Kidney tubule cell (primary cell): ENCODE measurements at regions not wholly inside any gene's neighbourhood (a gene's known extent, or its start where the extent isn't known, plus 50 kb on each side); places are given as distances from the start of the nearest gene placed in this dataset.

Experiments used
- DNase-seq: peaks from one replicate; pipeline ENCODE4 v3.0.0-alpha.2; 2018; ENCODE audit warnings: low spot score

DNA sequence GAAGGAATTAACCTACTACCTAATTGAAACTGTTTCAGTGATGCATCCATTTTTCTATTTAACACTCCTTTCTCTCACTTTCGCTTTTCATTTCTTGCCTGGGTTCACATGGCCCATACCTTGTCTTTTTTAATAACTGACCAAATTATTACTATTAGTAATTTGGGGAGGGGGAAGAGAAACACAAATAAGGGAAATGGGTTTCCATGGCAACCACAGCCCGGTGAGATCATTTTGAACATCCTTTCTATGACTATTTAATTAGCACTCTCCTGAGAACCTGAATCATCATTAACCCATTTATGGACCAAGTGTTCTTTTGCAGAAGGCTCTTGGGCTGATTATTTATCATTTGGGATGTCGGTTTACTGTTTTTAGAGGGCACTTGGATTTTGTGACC is 628.2 kb upstream of the SALL1 start:
- DNase-seq: no peak

DNA sequence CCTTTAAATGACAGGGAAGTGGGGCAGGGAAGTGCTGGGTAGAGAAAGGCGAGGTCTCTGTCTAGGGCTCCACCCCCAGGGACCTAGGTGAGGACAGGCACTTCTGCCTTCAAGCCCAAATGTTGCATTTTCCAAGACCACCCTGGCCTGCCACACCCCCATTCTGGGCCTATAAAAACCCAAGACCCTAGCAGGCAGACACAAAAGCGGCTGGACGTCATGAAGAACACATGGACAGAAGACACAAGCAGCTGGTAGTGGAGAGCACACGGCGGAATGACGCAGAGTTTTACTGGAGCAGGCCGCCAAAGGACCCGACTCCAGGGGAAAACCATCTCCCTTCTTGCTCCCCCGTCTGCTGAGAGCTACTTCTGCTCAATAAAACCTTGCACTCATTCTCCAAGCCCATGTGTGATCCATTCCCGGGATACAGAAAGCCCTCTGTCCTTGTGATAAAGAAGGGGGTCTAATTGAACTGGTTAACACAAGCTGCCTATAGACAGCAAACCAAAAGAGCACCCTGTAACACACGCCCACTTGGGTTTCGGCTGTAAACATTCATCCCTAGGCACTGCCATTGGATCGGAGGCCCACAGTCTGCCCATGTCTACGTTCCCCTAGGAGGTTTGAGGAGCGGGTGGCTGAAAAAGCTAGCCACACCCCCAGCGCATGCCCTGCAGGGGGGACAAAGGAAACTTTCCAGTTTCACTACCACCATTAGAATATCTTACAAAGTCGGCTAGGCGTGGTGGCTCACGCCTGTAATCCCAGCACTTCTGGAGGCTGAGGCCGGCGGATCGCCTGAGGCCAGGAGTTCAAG is 622.2 kb upstream of the SALL1 start:
- no peak for DNase-seq

DNA sequence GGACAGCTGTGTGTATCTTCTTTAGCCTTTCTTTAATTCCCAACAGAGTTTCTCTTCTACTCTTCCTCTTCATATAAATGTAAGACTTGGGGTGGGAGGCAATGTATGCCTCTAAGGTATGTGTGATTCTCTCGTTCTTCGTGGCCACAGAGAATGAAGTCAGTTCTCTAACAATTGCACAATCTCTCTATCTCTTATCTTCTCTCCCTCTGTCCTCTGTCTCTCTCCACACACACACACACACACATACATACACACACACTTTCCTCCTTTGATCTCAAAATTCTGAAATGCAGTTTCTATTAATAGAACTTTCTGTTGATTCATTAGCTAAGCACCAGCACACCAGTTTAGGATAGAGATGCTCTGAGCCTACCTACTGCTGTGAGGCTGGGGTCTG is 615.7 kb upstream of the SALL1 start:
- no peak for DNase-seq

DNA sequence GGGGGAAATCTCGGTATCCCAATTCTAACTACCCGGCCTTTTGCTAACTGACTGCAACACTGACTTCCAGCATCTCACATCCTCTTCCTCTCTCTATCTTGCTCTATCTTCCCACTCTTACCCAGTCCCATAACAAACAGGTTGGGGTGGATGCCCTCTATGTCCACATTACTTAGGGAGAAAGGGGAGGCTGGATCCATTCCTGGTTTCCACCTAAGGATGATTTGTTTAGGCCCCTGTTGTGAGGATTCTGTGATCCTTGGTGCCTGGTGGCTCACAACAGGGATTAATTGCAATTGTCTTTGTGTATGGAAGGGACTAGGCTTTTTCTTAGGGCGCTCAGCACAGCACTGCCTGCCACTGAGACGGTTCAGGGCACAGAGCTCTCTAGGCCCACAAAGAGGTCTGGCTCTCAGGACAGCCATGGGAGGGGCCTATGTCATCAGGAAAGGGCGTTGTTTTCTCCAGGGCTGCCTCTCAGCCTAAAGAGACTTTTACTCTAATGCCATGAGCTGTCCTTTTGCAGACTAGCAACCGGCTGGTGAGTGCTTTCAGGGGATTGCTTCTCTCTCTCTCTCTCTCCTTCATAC is 612.1 kb upstream of the SALL1 start:
- DNase-seq: peak; percentile 51

DNA sequence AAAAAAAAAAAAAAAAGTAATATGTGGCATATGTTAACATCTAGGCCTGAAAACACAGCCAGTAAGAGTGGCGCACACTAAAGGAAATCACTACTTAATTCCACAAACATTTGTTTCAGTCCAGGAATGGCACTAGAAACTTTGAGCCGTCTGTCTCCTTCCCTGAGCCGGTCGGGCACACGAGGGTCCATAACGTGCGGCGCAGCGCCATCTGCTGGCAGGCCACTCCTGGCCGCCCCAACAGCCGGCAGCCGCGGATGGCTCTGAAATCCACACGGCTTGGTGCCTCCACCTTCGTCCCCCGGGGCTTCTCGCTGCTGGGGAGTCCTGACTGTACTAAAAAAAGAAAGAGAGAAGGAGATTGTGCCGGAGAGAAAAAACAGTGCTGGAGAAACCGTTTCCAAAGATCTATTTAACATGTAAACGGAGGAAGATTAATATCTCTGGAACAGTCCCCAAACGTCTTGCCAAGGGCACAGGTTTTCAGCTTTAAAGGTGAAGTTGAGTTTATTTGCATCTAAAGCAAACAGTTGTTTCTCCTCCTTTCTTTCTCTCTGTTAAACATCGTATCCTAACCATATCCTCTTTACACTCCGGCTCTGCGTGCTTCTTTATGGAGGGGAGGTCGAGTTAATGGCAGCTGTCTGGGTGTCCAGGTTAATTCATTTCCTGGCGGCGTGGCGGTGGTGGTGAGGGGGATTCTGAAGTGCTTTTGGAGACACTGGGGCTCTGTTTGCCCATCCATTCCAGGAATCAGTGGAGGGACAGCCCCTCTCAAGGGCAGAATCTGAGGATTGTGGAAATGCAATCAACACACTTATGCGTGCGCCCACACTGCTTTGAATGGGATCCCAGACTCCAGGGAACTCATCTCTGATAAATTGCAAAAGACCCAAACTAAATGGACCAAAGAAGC is 611.3 kb upstream of the SALL1 start:
- DNase-seq: peak; percentile 75

DNA sequence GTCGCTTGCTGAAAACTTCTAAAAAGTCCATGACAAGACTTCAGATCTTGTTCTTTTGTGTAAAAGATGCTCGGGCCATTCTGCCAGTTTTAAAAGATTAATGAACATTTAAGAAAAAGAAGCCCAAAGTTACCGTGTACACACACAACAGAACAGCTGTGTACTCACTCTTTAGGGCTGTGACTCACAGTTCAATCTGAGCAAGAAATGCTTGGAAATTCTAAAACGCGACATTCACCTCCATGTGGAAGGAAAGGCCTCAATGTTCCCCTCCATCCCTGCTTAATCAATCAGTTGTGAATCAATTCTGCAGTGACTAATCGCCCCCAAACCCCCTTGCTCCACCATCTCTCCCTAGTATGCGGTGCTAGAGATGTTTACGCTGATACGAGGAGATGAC is 609.9 kb upstream of the SALL1 start:
- DNase-seq: peak; percentile 5

DNA sequence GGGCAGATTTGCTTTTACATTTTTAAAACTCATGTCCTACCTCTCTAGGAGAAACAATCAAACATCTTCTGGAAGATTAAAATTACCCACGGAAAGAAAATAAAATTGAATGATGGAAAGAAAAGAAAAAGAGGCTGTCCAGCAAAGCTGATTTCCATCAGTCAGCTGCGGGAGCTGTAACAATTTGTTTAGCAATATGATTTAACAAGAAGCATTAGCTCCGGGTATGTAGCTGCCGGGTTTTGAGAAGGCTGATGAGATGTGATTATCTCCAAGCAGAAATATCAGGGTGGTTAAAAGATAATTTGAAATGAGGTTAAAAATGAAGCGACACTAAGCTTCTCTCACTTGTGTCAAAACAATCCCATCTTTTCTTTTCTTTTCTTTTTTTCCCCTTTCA is 608.9 kb upstream of the SALL1 start:
- no peak for DNase-seq

DNA sequence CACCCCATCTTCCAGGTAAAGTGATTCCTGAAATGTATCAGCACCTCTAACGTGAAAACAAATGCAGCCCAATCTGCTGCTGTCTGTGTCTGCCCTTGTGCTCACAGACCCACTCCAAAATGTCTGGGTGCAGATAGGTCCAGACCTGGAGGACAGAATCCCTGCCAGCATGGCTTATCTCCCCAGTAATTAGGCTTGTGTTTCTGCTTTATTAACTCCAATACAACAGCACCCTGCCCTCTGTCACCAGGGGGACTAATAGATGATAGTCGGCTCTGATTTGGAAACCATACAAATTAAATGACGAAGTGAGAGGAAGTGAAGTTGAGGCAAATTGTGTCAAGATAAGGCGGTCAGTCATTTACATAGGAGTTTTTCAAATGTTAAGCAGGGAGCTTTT is 608.3 kb upstream of the SALL1 start:
- DNase-seq: no peak

DNA sequence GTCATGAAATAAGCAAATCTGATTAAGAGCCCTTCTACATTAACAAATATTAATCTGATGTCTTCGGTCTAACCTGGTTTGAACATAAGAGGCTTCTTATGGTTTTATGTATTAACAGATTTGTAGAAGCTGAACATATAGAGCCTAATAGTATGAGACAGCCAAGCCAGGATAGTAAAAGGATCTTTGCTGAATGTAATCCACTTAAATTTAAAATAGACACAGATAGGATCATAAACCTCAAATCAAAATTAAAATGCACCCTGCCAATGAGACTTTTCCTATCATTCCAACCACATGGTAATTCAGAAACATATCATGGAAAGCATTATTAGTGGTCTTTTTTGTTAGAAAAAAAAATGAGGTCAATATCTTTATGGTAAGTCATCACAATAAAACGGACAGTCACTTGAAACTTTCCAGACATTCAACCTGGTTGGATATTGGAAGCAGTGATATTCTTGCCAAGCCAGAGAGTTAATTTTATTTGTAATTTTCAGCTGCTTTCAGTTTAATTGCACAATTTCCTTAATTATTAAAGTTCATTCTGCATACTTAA is 606.9 kb upstream of the SALL1 start:
- no peak for DNase-seq

DNA sequence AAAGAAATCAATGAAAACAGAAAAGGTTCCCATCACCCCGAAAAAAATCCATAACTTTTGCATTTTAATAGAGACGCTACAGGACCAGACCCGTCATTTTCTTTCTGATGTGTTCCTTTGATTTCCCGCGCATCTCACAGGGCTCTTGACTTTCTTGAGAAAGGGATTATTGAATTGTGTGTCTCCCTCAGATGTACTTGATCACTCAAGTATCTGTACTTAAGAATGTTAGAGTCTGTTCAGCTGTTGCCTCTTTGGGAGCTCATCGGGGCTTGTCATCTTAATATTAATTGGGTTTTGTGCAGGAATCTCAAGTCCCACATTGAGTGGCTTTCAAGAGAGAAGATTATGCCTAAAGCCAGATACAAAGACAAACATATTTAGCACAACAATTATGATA is 606.4 kb upstream of the SALL1 start:
- no peak for DNase-seq

DNA sequence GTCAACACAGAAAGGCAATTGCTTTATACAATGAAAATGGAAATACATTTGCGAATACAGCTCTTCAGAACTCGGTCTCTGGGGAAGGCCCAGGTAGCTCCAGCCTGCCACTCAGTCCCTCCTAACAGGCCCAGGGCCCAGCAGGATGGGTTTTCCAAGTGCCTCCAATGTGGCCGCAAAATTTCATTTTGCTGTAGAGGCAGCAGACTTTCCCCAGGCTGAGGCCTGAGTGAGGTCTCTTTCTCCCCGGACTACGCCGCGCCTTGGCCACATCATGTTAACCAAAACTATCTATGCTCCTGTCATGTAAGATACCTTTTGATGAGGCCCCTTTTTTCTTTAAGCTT is 606.0 kb upstream of the SALL1 start:
- no peak for DNase-seq

DNA sequence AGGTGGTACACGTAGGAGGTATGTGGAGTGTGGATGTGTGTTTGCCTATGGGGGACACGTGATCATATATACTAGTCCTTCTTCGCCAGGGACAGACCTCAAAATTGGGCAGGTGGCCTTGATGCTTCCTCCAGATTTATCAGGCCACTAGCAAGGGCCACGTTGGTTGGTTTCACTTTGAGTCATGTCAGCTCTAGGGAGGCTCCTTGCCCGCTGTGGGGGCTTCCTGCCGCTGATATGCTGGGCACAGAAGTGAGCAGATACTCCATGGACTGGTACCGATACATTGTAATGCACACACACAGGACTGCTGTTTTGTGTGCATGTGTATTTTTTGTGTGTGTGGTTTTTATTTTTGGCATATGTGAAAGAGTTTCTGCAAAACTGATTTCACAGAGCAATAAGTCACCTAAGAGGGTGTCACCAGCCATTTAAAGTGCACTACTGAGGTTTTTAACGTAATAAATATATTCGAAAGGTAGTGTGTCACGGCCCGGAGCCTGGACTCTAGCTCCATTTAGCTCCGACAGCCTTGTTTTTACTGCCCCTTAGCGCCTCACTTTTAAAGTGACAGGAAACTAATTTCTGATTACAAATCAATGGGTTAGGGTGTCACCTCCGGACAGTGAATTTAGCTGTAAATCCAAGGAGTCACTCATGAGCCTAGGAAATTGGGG is 605.5 kb upstream of the SALL1 start:
- DNase-seq: peak; percentile 46

DNA sequence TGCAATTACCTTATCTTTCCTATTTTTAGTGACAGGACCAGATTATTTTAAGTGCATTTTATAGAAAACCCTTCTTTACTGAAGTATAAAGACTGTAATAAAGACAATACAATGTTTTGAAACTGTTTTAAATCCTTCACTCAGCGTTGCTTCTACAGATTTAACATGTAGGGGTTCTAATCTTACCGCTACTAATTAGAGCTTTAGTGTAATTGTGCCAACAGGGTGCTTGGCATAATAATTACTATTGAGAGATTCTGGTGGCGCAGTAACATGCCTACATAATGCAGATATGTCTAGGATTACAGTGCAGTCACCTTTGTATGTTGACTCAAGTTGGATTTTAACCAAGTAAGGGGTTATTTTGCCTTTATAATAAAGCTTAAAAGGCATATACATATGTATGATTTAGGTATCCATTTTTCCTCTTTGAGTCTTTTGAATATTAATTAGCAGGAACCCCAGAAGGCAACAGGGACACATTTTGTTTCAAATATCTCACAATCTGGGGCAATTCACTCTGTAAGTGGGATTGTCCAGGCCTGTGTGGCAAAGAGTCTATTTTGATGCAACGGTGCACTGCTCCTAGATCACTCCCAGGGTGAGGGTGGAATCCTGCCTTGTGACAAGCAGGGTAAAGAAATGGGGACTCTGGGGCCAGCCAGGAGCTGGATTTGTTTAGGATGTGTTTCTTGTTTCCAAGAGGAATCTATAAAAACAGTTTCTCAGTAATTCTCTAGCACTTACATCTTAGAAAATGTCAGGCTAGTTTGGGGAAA is 604.7 kb upstream of the SALL1 start:
- DNase-seq: no peak

DNA sequence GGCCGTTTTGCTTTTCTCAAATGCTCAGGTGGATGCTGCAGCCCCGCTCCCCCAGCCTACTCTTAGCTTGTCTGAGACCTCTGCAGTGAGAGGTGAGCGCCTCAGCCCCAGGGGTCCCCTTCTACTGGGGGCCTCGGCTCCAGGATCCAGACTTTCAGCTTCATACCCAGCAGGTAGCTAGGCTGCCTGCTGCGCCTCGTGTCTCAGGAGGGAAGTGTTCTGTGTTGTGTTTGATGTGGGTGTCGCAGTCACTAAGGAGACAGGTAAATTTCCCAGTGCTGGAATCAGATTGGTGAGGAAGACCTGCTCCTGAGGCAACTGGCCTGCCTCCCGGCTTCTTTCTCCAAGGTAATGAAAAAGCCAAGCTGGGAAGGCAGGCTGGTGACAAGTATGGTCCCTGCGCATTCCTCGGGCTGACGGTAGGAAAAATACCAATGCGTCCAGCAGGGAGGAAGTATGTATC is 604.0 kb upstream of the SALL1 start:
- peak; percentile 71 for DNase-seq

DNA sequence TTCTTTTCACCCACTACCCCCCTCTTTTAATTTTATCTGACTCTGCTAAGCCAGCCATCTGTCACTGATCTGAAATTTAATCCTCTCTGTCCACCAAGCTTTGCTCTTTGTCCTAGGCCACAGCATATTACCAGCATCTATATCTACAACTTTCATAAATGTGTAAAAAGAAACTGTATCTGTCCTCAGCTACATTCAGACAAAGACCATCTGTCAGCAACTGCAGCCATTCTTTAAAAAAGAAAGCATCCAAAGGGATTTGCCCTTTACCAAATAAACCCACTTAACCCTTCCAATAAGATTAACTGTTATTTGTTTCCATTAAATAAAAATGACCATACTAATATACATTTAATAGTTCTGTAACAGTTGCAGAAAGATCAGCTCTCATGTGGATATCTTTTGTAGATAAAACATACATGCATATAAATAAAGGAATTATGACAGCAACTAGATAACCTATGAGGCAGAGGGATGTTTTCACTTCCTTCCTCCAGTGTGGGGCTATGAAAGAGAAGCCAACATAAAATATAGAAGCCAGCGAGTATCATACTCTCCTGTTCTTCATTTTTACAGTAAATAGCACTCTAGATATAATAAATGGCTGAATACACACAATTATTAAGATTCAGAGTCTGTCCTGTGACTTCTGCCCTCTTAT is 602.5 kb upstream of the SALL1 start:
- no peak for DNase-seq

DNA sequence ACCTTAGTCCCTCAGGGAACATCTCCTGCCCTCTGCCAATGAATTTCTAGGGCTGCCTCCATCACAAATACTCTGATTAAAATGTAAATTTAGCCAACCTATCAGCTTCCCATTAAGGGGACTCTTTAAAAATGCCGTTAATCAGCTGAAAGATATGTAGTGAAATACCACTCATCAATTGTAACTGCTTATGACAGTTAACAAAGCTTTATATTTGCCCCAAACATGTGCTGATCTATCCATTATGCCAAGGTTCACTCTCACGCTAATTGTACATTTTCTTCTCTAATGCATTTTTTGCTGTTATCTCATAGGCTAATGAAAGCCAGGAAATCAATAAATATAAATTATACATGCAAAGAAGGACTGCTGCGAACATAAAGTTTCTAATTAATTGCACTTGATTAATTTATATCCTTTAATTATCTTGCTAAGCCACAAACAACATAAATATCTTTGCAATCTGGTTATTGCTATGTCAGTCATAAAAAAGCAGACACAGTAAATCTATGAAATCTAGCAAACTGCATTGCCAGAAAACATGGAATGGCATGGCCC is 601.4 kb upstream of the SALL1 start:
- DNase-seq: no peak

DNA sequence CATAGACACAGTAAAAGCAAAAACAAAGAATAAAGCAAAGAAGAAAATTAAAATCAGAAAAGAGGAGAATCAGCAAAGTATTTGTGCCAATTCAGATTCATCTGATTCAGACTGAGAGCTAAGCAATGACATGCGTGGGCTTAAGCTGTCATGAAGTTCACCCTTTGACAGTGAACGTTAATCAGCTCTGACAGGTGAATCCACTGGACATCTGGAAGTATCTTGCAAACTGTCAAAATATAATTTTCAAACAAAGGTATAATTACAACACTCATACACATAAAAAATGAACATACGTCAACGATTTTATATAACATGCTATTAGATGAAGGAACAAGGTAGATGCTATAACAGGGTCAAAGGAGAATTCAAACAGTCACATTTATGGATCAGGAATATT is 596.3 kb upstream of the SALL1 start:
- no peak for DNase-seq

DNA sequence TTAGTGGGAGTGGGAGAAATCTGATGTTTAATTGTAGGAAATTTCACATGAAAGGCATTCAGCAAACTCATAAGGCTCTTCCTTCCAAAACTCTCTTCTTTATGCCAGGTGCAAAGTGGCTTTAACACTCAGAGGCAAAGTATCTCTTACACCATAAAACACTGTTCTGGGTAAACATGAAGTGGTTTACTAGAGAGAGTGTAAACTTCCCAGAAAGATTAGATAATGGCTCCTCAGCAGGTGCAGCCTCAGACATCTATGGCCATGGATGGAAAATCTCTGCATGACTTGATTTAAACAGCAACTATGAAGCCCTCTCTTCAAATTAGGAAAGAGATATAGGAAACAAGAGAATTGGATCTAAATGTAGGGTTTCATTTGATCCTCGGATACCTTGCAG is 583.1 kb upstream of the SALL1 start:
- DNase-seq: no peak

DNA sequence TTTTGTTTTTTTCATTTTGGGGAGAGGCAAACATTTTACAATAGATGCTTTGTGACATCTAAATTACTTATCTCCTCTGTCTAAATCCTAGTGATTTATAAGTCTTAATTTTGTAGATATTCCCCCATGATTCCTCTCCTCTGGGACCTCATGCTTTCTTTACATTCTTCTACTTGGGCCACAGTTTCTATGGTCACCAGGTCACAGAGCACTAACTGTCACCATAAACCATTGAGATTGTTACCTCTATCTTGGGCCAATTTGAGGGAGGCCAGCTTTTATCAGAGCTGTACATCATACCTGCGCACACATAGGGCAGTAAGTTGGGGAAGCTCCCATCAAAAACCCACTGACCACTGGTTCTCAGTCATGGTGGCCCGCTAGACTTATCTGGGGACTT is 582.1 kb upstream of the SALL1 start:
- no peak for DNase-seq

DNA sequence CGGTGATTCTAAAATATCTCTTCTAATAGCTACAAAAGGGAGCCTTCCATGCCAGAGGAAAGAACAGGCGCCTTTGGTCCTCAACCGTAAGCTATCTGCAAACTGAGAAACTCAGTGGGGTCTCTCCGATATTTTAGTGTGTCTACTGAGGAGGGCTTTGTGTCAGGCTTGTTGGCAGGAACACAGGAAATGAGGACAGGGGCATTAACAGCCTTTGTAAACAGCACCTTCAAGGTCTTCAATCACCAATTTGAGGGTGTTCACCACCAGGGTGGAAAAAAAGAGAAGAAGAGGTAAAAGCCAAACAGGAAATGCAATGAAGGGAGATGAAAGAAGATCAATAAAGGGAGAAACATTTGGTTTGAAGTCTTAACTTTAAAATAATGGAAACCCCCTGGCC is 580.1 kb upstream of the SALL1 start:
- DNase-seq: no peak
